HCT116 (cell line): ENCODE measurements at regions not wholly inside any gene's neighbourhood (a gene's known extent, or its start where the extent isn't known, plus 50 kb on each side); places are given as distances from the start of the nearest gene placed in this dataset.

ENCODE experiments used
- CEBPB ChIP-seq: IDR thresholded peaks from 2 replicates; pipeline ENCODE4 v1.6.1; 2012; ENCODE audit warnings: low read depth
- CTCF ChIP-seq, 3 experiments: fragments of 200-600 bp in 1 of 3; sonication (generic) in 1 of 3; IDR thresholded peaks in 2 of 3; conservative IDR thresholded peaks in 1 of 3; 2 replicates each; pipeline ENCODE4 v1.5.1; 2012 to 2017; ENCODE audit warnings: low read depth in 2 of 3, low read length in 2 of 3, antibody characterized with exemption in 1 of 3, borderline replicate concordance in 1 of 3, control low read depth in 1 of 3, mild to moderate bottlenecking in 1 of 3, mixed read lengths in 1 of 3, mixed run types in 1 of 3, moderate library complexity in 1 of 3; ENCODE audit not compliant: insufficient read depth in 1 of 3
- POLR2A ChIP-seq: IDR thresholded peaks from 2 replicates; pipeline ENCODE4 v1.7.0; 2011; ENCODE audit warnings: borderline replicate concordance; ENCODE audit not compliant: insufficient read depth, insufficient read length; ENCODE audit errors: extremely low read depth
- REST ChIP-seq: IDR thresholded peaks from 2 replicates; pipeline ENCODE4 v1.6.1; 2012; ENCODE audit warnings: low read depth
- ZBTB33 ChIP-seq: IDR thresholded peaks from 2 replicates; pipeline ENCODE4 v1.6.1; 2011; ENCODE audit warnings: mild to moderate bottlenecking, low read length, moderate library complexity; ENCODE audit not compliant: insufficient replicate concordance; ENCODE audit errors: extremely low read depth

- TF ChIP-seq CEBPB (no peak), ZBTB33 (no peak), CTCF (IDR thresholded peaks at IDR 0.05 in 2 of 3, conservative IDR thresholded peaks at IDR 0.05 in 1 of 3; ENCODE audit: borderline replicate concordance in 1 of 3, insufficient read depth in 1 of 3, low read depth in 2 of 3, low read length in 2 of 3) (no peak), POLR2A (no peak), REST (no peak)
Observed at GRCh38 chr2:94769733-94770132, 101.5 kb upstream of the TEKT4 start.
